Neural cell (in vitro differentiated cells): ENCODE measurements at regions not wholly inside any gene's neighbourhood (a gene's known extent, or its start where the extent isn't known, plus 50 kb on each side); places are given as distances from the start of the nearest gene placed in this dataset.

Experiments used
- H2AFZ ChIP-seq: fragments of 200-600, 300-800 bp; sonication (generic), shearing (Covaris generic); 2 replicates; pipeline ENCODE4 v1.6.0; 2014; ENCODE audit warnings: low read depth, mild to moderate bottlenecking, antibody characterized with exemption, low read length, moderate library complexity
- H3F3A ChIP-seq: fragments of 200-600 bp; shearing (Covaris generic); 2 replicates; pipeline ENCODE4 v1.6.1; 2016; ENCODE audit warnings: mild to moderate bottlenecking, moderate library complexity, mixed read lengths, antibody characterized with exemption, low read length; ENCODE audit not compliant: insufficient read depth, poor library complexity, severe bottlenecking
- H3K27ac ChIP-seq: fragments of 200-600, 300-800 bp; sonication (generic), shearing (Covaris generic); 2 replicates; pipeline ENCODE4 v1.5.1; 2014; ENCODE audit warnings: mild to moderate bottlenecking, low read length, moderate library complexity
- H3K27me3 ChIP-seq: fragments of 300-800, 200-600 bp; sonication (generic), shearing (Covaris generic); 2 replicates; pipeline ENCODE4 v1.6.0; 2014; ENCODE audit warnings: mild to moderate bottlenecking, low read depth, low read length, moderate library complexity; ENCODE audit not compliant: insufficient read depth
- H3K36me3 ChIP-seq: fragments of 300-800, 200-600 bp; sonication (generic), shearing (Covaris generic); 2 replicates; pipeline ENCODE4 v1.5.1; 2014; ENCODE audit warnings: mild to moderate bottlenecking, antibody characterized with exemption, low read length, moderate library complexity; ENCODE audit not compliant: insufficient read depth
- H3K4me2 ChIP-seq: fragments of 300-800, 200-600 bp; sonication (generic), shearing (Covaris generic); 2 replicates; pipeline ENCODE4 v1.6.0; 2014; ENCODE audit warnings: mild to moderate bottlenecking, low read length
- H3K4me3 ChIP-seq: fragments of 300-800, 200-600 bp; sonication (generic), shearing (Covaris generic); 2 replicates; pipeline ENCODE4 v1.5.1; 2014; ENCODE audit warnings: mild to moderate bottlenecking, low read length, moderate library complexity
- H3K79me2 ChIP-seq: fragments of 200-600 bp; shearing (Covaris generic); replicated peaks from 2 replicates; pipeline ENCODE4 v1.6.0; 2014; ENCODE audit warnings: mild to moderate bottlenecking, low read length, moderate library complexity; ENCODE audit not compliant: insufficient read depth
- H3K9ac ChIP-seq: fragments of 300-800, 200-600 bp; sonication (generic), shearing (Covaris generic); 2 replicates; pipeline ENCODE4 v1.6.1; 2016; ENCODE audit warnings: mild to moderate bottlenecking, low read length, mixed read lengths
- H3K9me2 ChIP-seq: fragments of 200-600 bp; shearing (Covaris generic); 2 replicates; pipeline ENCODE4 v1.6.1; 2016; ENCODE audit warnings: mild to moderate bottlenecking, low read length, mixed read lengths; ENCODE audit not compliant: insufficient read depth
- H3K9me3 ChIP-seq: fragments of 200-600, 300-800 bp; sonication (generic), shearing (Covaris generic); 2 replicates; pipeline ENCODE4 v1.6.1; 2016; ENCODE audit warnings: mild to moderate bottlenecking, mixed run types, low read length, moderate library complexity, mixed read lengths
- H4K20me1 ChIP-seq: fragments of 200-600 bp; shearing (Covaris generic); 2 replicates; pipeline ENCODE4 v1.6.1; 2016; ENCODE audit warnings: mild to moderate bottlenecking, mixed run types; ENCODE audit not compliant: insufficient read depth
- CTCF ChIP-seq: fragments of 450-650 bp; IDR thresholded peaks from 2 replicates; pipeline ENCODE4 v1.5.1; 2014; ENCODE audit warnings: antibody characterized with exemption, mild to moderate bottlenecking, moderate library complexity; ENCODE audit not compliant: poor library complexity, severe bottlenecking
- EP300 ChIP-seq: fragments of 450-650 bp; conservative IDR thresholded peaks from 2 replicates; pipeline ENCODE4 v1.6.1; 2014; ENCODE audit warnings: antibody characterized with exemption, mild to moderate bottlenecking, moderate library complexity; ENCODE audit not compliant: poor library complexity, severe bottlenecking
- EZH2 ChIP-seq: fragments of 200-600, 300-800 bp; shearing (Covaris generic), sonication (generic); IDR thresholded peaks from 2 replicates; pipeline ENCODE4 v1.6.1; 2014; ENCODE audit warnings: antibody characterized with exemption, low read length, borderline replicate concordance, mild to moderate bottlenecking; ENCODE audit not compliant: insufficient read depth, poor library complexity, severe bottlenecking
- MXI1 ChIP-seq: fragments of 450-650 bp; conservative IDR thresholded peaks from 2 replicates; pipeline ENCODE4 v1.6.1; 2014; ENCODE audit warnings: antibody characterized with exemption, mild to moderate bottlenecking; ENCODE audit not compliant: poor library complexity, severe bottlenecking
- POLR2AphosphoS5 ChIP-seq: IDR thresholded peaks from 2 replicates; pipeline ENCODE4 v1.6.1; 2012
- RAD21 ChIP-seq: fragments of 450-650 bp; conservative IDR thresholded peaks from 2 replicates; pipeline ENCODE4 v1.6.1; 2014; ENCODE audit warnings: antibody characterized with exemption, mild to moderate bottlenecking, moderate library complexity
- REST ChIP-seq: IDR thresholded peaks from 2 replicates; pipeline ENCODE4 v1.6.1; 2012; ENCODE audit warnings: borderline replicate concordance
- SMC3 ChIP-seq: fragments of 450-650 bp; conservative IDR thresholded peaks from 2 replicates; pipeline ENCODE4 v1.6.1; 2014; ENCODE audit warnings: antibody characterized with exemption, mild to moderate bottlenecking, moderate library complexity; ENCODE audit not compliant: poor library complexity
- TAF1 ChIP-seq: IDR thresholded peaks from 2 replicates; pipeline ENCODE4 v1.6.1; 2012; ENCODE audit warnings: low read depth

DNA sequence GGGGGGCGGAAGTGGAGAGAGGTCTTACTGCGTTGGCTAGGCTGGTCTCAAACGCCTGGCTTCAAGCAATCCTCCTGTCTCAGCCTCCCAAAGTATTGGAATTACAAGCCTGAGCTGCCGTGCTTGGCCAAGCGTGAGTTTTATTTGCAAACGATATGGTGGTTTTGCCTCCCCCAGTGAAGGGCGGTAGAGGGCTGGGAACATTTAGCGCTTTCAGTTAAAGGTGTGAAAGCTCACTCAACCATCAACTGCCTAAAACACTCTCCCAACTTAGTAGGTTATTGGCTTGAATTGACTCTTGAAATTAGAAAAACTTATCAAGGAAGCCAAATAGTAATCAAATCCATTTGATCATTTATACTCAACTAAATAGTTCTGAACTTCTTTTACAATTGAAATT lies 156.3 kb downstream of the ESM1 start:
- Histone ChIP-seq H3K9ac (no peak overlapping the region), H4K20me1 (no peaks in the 10 kb centered on the region), H3K27ac (no peak overlapping the region), H3K79me2 (no peaks in the 10 kb centered on the region), H3F3A (no peaks in the 10 kb centered on the region), H3K4me3 (no peak overlapping the region), H3K4me2 (no peak overlapping the region), H3K27me3 (no peaks in the 10 kb centered on the region), H3K36me3 (no peaks in the 10 kb centered on the region), H3K9me3 (no peaks in the 10 kb centered on the region), H2AFZ (no peak overlapping the region), H3K9me2 (no peaks in the 10 kb centered on the region)
- TF ChIP-seq CTCF (no peak), MXI1 (no peak), EZH2 (no peak), TAF1 (no peak), RAD21 (no peak), EP300 (no peak), REST (no peak), SMC3 (no peak), POLR2AphosphoS5 (no peak)

DNA sequence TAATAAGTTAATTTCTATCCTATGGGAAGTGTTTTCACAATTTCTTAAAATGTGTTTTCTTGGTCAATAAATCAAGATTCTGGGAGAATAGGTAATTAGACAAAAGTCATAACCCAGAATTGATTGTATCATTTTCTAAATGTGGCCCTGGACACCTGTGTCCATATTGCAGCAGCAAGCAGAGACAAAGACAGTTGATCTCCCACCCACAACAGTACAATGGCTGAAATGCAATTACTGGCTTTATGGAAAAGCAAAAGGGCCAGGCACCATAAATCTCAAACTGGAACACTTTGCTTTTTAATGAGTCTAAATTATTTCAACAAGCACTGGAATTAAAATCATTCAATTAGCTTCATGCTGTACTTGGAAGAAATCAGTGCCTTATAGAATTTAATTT lies 157.2 kb downstream of the ESM1 start:
- Histone ChIP-seq H2AFZ (no peak overlapping the region), H3K4me2 (no peak overlapping the region), H3K36me3 (no peaks in the 10 kb centered on the region), H3F3A (no peaks in the 10 kb centered on the region), H4K20me1 (no peaks in the 10 kb centered on the region), H3K27ac (no peak overlapping the region), H3K9me2 (no peaks in the 10 kb centered on the region), H3K9ac (no peak overlapping the region), H3K9me3 (no peaks in the 10 kb centered on the region), H3K27me3 (no peaks in the 10 kb centered on the region), H3K4me3 (no peak overlapping the region), H3K79me2 (no peaks in the 10 kb centered on the region)
- TF ChIP-seq POLR2AphosphoS5 (no peak), EZH2 (no peak), RAD21 (no peak), REST (no peak), SMC3 (no peak), MXI1 (no peak), CTCF (no peak), TAF1 (no peak), EP300 (no peak)
